Stimulated activated naive CD4-positive, alpha-beta T cell (primary cell): ENCODE measurements at regions not wholly inside any gene's neighbourhood (a gene's known extent, or its start where the extent isn't known, plus 50 kb on each side); places are given as distances from the start of the nearest gene placed in this dataset.
"Not testable (repeated sequence)": the region's sequence is repeated elsewhere in the genome, so short reads cannot be mapped to it uniquely, and the experiment has no call there.

Experiments used
- DNase-seq, 6 experiments: peaks; one replicate each; lab custom pipeline; 2025; lab: John Stamatoyannopoulos, UW

- DNase-seq = no peak
These were observed 487.7 kb downstream of the TTLL7 start for GRCh38 chr1:83511146-83511726.

DNA sequence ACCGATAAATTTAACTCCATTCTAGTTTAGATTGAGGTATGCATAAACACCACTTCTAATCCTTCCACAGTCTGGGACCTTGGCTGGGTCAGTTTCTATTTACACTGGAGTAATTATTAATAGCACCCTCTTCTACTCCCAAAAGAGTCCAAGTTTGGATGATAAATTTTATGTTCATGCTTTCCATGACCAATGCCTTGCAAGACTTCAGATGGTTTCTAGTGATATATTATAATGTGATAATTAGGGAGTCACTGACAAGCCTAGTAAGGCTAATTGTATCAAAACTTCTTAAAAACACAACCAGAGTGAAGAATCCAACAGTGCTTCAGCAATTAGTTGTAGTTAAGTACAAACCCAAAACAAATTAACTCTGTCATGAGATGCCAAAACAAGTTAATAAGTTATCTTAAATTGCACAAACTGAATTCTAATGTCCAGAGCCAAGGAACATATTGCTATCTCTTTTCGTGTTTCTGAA is 489.6 kb downstream of the TTLL7 start:
- no peak for DNase-seq

GRCh38 chr1:83508485-83509151 is 490.3 kb downstream of the TTLL7 start:
- peak in 5 of 6 experiments; percentile 17 to 89 (median 79) for DNase-seq

GRCh38 chr1:83505148-83505547 is 493.8 kb downstream of the TTLL7 start:
- DNase-seq = no peak

GRCh38 chr1:83503153-83503552 is 495.8 kb downstream of the TTLL7 start:
- no peak for DNase-seq

GRCh38 chr1:83500987-83501591 is 497.8 kb downstream of the TTLL7 start:
- DNase-seq = no peak

DNA sequence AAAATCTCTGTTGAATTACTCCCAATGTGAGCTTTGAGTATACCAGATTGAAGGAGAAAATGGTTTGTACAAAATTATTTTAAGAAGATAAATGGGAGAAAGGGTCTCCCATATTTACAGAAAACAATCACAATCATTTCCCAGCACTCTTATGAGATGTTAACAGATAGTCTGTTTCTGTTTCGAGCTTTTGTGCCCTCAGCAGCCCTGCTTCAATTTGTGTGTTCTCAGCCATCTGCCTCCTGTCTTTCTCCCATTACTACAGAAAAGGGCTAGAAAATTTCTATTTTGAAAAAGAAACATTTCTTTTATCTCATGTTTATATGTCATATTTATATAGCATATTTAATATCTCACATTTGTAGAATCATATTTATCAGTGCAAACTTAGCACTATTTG is 498.4 kb downstream of the TTLL7 start:
- no peak for DNase-seq

DNA sequence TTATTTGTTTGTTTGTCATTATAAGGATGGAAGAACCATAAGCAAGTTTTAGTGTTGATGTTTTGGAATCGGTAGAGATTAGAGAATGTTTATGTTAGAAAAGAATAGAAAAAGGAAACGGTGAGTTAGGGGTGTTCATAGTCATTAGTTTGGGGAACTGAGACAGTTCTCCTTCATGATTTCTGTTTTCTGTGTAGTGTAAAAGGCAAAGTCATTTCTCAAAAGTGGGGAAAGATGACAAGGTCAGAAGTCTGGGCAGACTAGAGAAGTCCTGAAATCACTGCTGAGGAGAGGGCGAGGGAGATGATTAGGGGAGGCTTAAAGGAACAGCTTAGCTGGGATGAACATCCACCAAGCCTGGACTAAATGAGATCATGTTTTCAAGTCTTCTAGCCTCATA is 498.9 kb downstream of the TTLL7 start:
- DNase-seq = no peak

GRCh38 chr1:83497563-83497962 is 501.4 kb downstream of the TTLL7 start:
- DNase-seq = no peak

GRCh38 chr1:83495560-83495959 is 503.4 kb downstream of the TTLL7 start:
- no peak for DNase-seq

DNA sequence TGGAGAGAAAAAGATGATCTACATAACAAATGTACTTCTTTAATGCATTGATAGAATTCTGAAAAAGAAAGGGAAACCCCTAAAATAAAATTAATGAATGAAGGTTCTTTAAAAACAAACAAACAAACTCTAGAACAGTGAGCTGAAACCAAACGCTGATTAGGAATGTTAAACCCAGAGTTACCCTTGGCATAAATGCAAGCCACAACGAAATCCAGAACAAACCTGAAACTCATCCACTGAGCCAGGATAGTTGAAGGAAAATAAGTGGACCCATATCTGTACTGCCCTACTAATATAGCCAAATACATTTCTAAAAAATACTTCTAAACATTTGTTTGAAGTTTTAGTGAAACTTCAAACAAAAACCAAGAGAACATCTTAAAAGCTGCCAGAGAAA is 505.3 kb downstream of the TTLL7 start:
- DNase-seq = no peak

DNA sequence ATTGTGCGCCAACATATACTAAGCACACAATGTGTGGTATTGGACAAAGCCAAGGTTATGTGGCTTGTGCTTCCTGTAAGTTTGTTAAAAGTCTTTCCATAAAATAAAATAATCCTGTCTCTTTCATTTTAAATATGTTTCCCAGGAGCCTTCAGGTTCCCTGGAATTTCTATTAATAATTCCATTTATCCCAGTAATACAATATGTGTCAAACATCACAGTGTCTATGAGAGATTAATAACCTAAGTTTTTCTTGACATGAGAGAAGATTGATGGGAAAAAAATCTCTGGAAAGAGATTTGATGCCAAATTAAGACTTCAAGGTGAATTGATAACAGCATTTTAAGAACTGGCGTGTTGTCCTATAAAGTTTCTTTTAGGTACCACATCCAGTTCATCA is 507.0 kb downstream of the TTLL7 start:
- DNase-seq = no peak

DNA sequence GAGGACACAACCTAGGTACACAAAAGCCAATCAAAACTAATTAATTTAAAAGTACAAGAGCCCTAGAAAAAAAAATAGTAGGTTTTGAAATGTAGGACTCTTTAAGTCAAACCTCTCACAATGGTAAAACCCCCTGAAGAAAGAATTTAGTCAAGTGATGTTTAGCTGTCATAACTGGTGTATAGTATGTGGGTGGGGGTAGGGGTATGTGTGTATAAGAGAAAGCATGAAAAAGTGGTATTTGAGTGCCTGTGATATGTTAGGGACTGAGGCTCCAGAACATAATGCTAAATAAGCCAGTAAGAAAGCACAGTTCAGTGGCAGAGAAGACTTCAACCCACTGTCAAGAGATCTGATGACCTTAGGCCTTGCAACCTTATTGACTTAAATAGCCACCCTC is 507.9 kb downstream of the TTLL7 start:
- no peak for DNase-seq

- not testable (repeated sequence) for DNase-seq
These were observed 510.8 kb downstream of the TTLL7 start for GRCh38 chr1:83488105-83488504.

DNA sequence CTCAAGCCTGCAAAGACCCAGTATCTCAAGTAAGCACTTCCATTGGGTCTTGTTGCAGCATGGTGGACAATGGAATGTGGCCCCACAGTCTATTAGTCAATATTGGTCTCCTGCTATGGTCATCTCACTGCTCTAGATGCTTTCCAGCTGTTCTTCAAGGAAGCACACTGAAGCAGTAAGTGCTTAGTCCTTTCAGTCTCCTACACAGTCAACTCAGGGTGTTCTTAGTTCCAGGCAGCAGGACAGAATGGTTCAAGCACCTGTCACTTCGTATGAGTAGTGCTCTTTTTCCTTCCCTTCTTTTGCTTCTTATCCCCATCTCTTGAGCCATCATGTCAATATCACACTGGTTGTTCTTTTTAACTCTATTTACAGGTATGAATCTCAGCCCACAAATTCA is 511.5 kb downstream of the TTLL7 start:
- DNase-seq = not testable (repeated sequence)

- DNase-seq = not testable (repeated sequence)
These were observed 513.5 kb downstream of the TTLL7 start for GRCh38 chr1:83485314-83486019.

DNA sequence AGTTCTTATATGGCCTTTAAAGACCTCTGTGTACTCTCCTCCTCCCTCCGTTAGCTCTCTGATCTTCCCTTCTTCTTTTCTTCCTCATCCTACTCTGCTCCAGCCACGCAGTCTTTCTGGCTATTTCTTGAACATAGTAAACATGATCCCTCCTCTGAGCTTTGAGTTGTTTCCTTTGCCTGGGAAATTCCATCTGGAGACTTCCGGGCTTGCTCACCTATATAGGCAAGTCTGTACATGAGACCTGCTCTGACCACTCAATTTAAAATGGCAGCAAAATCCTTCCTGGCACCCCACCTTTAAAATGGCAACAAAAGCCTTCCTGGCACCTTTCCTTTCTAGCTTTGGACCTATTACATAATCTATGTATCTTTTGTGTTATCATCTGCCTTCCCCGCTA is 517.6 kb downstream of the TTLL7 start:
- DNase-seq = not testable (repeated sequence)

DNA sequence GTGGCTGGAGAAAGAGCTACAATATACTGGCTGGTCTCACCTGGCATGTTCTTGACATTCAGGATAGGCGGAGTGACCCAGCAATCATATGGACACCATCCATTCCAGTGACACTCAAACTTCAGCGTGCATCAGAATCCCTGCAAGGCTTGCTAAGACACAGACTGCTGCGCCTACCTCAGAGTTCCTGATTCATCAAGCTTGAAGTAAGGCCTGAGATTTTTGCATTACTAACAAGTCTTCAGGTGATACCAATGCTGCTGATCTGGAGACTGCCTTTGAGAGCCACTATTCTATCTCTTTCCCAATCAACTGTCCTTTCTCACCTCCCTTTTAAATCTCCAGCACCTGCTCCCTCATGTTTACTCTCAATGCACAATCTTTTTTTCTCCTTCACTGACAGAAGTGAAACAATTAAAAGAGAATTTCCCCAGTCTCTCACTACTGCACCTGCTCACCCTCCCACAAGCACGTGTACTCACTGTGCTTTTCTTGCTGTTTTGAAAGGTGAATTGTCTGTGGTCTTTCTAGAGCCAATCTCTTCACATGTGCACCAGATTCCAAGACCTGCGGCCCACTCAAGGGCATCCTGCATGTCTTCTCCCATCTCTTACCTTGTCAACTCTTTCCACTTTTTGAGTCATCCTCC is 519.2 kb downstream of the TTLL7 start:
- DNase-seq = not testable (repeated sequence)

DNA sequence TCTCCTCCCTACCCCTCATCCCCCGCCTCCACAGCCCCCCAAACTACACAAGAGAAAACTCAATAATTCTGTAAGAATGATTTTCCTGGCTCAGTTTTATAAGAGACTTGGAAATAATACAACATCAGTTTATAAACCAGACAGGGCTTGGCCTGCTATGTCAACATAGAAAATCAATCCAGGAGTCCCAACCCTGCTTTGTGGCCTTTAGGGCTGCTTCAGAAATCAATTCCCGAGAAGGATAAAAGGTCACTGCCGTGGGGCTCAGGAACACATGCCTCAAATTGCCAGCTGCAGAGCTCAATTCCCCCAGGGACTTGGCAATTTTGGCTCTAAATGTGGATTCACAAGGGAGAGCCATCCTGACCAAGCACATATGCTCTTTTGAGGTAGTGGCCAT is 520.8 kb downstream of the TTLL7 start:
- not testable (repeated sequence) for DNase-seq

DNA sequence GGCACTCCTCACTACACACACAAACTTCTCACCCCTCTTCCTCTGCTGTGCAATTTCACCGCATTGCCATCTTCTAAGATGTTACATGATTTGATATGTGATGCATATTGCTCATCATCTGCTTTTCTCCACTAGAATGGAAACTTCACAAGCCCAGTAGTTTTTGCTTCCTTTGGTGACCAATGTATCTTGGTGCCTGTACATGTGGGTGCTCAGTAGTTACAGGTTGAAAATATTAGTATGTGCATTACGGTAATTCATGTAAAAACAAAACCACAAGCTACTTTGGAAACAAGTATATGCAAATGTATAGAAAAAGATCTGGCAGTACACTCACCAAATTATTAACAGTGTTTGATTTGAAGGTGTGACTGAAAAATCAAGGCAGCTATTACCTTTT is 522.4 kb downstream of the TTLL7 start:
- not testable (repeated sequence) for DNase-seq

GRCh38 chr1:83474946-83475345 is 524.0 kb downstream of the TTLL7 start:
- DNase-seq = not testable (repeated sequence)

- not testable (repeated sequence) for DNase-seq
These were observed 524.9 kb downstream of the TTLL7 start for GRCh38 chr1:83473986-83474385.
